NCI-H2171 treated with DMSO at 0.1 percent for 48 hours (cell line): ENCODE measurements at regions not wholly inside any gene's neighbourhood (a gene's known extent, or its start where the extent isn't known, plus 50 kb on each side); places are given as distances from the start of the nearest gene placed in this dataset.

Source experiments
- DNase-seq: peaks from one replicate; lab custom pipeline; 2025; lab: John Stamatoyannopoulos, UW

GRCh38 chr9:87156247-87156646 is 208.9 kb upstream of the GAS1 start:
- DNase-seq, result no peak

GRCh38 chr9:87157366-87158031 is 210.2 kb upstream of the GAS1 start:
- peak; percentile 48 for DNase-seq

- no peak for DNase-seq
Measured at GRCh38 chr9:87158765-87159164, 211.5 kb upstream of the GAS1 start.

GRCh38 chr9:87160148-87161102 is 213.1 kb upstream of the GAS1 start:
- DNase-seq, result peak; percentile 59

GRCh38 chr9:87167161-87167560 is 219.9 kb upstream of the GAS1 start:
- no peak for DNase-seq

- DNase-seq, result no peak
Measured at GRCh38 chr9:87167582-87167981, 220.3 kb upstream of the GAS1 start.

GRCh38 chr9:87178302-87178701 is 231.0 kb upstream of the GAS1 start:
- no peak for DNase-seq

GRCh38 chr9:87179553-87180340 is 232.4 kb upstream of the GAS1 start:
- DNase-seq, result no peak

- no peak for DNase-seq
Measured at GRCh38 chr9:87180361-87180760, 233.1 kb upstream of the GAS1 start.

GRCh38 chr9:87180841-87181240 is 233.5 kb upstream of the GAS1 start:
- DNase-seq, result no peak

GRCh38 chr9:87181670-87182069 is 234.4 kb upstream of the GAS1 start:
- DNase-seq, result no peak

GRCh38 chr9:87184956-87185642 is 237.8 kb upstream of the GAS1 start:
- DNase-seq, result no peak

GRCh38 chr9:87187656-87188055 is 240.3 kb upstream of the GAS1 start:
- no peak for DNase-seq

- no peak for DNase-seq
Measured at GRCh38 chr9:87189006-87189405, 241.7 kb upstream of the GAS1 start.

- DNase-seq, result no peak
Measured at GRCh38 chr9:87193151-87193550, 245.8 kb upstream of the GAS1 start.

GRCh38 chr9:87193925-87194868 is 246.9 kb upstream of the GAS1 start:
- no peak for DNase-seq

- no peak for DNase-seq
Measured at GRCh38 chr9:87195306-87195705, 248.0 kb upstream of the GAS1 start.

GRCh38 chr9:87197349-87198130 is 250.2 kb upstream of the GAS1 start:
- no peak for DNase-seq

- DNase-seq, result no peak
Measured at GRCh38 chr9:87198716-87199115, 251.4 kb upstream of the GAS1 start.

- no peak for DNase-seq
Measured at GRCh38 chr9:87199278-87199677, 252.0 kb upstream of the GAS1 start.
